ENCODE measurements at regions not wholly inside any gene's neighbourhood (a gene's known extent, or its start where the extent isn't known, plus 50 kb on each side); places are given as distances from the start of the nearest gene placed in this dataset.

DNA sequence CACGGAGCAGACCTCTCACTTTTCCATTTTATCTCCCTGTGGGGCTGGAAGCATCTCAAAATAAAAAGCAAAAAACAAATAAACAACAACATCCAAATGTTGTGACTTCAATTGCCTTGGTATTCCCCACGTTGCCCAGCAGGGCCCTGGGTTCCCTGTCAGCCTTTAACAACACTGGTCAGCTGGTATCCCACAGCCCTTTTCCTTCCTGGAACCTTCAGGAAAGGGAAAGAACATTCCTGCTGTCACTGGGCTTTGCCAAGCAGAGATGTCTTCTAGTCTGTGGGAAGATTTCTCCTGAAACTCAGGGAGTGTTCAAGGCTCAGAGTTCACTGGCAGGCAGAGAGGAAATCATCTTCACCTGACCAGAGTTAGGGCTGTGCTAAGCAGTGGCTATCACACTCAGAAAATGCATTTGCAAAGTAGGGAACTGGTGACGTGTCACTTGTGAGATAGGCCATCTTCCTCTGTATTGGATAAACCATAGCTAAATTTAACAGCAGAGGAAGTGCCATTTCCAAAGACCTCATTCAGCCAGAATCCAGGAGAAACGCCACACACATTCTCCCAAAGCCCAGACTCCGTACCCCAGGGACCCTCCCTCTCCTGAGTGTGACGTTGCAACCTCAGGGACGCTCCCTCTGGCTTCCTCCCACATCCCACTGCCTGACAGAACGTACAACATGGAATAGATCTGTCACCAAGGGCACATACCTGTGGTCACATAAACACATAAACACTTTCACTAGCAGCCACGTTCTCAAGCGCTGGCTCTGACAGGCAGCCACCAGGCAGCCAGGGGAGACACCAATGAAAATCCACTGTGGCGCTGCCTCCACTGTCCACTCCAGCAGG is 274.0 kb upstream of the DAPK1 start:
- no peak for TF ChIP-seq POLR2A (IDR thresholded peaks at IDR 0.05)
- TF ChIP-seq, protein P1, sequence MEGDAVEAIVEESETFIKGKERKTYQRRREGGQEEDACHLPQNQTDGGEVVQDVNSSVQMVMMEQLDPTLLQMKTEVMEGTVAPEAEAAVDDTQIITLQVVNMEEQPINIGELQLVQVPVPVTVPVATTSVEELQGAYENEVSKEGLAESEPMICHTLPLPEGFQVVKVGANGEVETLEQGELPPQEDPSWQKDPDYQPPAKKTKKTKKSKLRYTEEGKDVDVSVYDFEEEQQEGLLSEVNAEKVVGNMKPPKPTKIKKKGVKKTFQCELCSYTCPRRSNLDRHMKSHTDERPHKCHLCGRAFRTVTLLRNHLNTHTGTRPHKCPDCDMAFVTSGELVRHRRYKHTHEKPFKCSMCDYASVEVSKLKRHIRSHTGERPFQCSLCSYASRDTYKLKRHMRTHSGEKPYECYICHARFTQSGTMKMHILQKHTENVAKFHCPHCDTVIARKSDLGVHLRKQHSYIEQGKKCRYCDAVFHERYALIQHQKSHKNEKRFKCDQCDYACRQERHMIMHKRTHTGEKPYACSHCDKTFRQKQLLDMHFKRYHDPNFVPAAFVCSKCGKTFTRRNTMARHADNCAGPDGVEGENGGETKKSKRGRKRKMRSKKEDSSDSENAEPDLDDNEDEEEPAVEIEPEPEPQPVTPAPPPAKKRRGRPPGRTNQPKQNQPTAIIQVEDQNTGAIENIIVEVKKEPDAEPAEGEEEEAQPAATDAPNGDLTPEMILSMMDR (IDR thresholded peaks at IDR 0.05), result no peak
